Heart left ventricle (tissue), 13 donors: ENCODE measurements at regions not wholly inside any gene's neighbourhood (a gene's known extent, or its start where the extent isn't known, plus 50 kb on each side); places are given as distances from the start of the nearest gene placed in this dataset.

ENCODE experiments used
- POLR2A ChIP-seq, 2 donors: fragments of 450-650 bp; IDR thresholded peaks; one replicate each; pipeline ENCODE4 v1.6.1; 2017; ENCODE audit warnings: antibody characterized with exemption in 2 of 2, mild to moderate bottlenecking in 2 of 2, moderate library complexity in 2 of 2
- TF ChIP-seq, protein P1 (sequence below), 12 donors: fragments of 200-600 bp; sonication (generic) in 4 of 12; IDR thresholded peaks; one replicate each; pipeline versions ENCODE4 v1.5.0 to v1.8.0; 2018 to 2022; ENCODE audit warnings: antibody characterized with exemption in 12 of 12, mild to moderate bottlenecking in 5 of 12
- donor health status: ischemic (EF 13 %, LVEDD 7.1; RV severe dilation, severe dysfunction).
- donor health status: DM: no; HTN: yes; CAD: no.
- donor health status: DM: no; HTN: no; CAD: no.
- donor health status: ischemic (EF 25% LVEDD 6.9; RV normal size, moderate dysfunction).
- donor health status: ischemic (EF 25% LVEDD 5.7; RV mildly dilated, moderate dysfunction).
- donor health status: ischemic (EF 35%, LVEDD 5.7; RV mildly dilated, moderate dysfunction).
- donor health status: nonischemic (EF 11% LVEDD 7.7; RV severe dilation, severe dysfunction).
- donor health status: DM: yes; HTN: yes; CAD: no.
- donor health status: PGD.
- donor health status: ischemic (EF 29% LVEDD 5.4; RV normal size, mild dysfunction).
- donor health status: nonischemic (EF 23%, LVEDD 6.1; RV moderate dilation, normal function).

GRCh38 chr5:110159202-110159601 is 469.5 kb downstream of the MAN2A1 start:
- TF ChIP-seq, protein P1, sequence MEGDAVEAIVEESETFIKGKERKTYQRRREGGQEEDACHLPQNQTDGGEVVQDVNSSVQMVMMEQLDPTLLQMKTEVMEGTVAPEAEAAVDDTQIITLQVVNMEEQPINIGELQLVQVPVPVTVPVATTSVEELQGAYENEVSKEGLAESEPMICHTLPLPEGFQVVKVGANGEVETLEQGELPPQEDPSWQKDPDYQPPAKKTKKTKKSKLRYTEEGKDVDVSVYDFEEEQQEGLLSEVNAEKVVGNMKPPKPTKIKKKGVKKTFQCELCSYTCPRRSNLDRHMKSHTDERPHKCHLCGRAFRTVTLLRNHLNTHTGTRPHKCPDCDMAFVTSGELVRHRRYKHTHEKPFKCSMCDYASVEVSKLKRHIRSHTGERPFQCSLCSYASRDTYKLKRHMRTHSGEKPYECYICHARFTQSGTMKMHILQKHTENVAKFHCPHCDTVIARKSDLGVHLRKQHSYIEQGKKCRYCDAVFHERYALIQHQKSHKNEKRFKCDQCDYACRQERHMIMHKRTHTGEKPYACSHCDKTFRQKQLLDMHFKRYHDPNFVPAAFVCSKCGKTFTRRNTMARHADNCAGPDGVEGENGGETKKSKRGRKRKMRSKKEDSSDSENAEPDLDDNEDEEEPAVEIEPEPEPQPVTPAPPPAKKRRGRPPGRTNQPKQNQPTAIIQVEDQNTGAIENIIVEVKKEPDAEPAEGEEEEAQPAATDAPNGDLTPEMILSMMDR (IDR thresholded peaks at IDR 0.05), result no peak
- no peak for TF ChIP-seq POLR2A (IDR thresholded peaks at IDR 0.05)
